K562 (cell line): ENCODE measurements at regions not wholly inside any gene's neighbourhood (a gene's known extent, or its start where the extent isn't known, plus 50 kb on each side); places are given as distances from the start of the nearest gene placed in this dataset.

Experiments used
- ARID1B ChIP-seq: fragments of 450-650 bp; IDR thresholded peaks from 2 replicates; pipeline ENCODE4 v1.6.1; 2016; ENCODE audit warnings: antibody characterized with exemption, mild to moderate bottlenecking, inconsistent platforms
- DNMT1 ChIP-seq: fragments of 450-650 bp; IDR thresholded peaks from 2 replicates; pipeline ENCODE4 v1.6.1; 2016; ENCODE audit warnings: antibody characterized with exemption, mild to moderate bottlenecking
- MAFG ChIP-seq: fragments of 450-650 bp; conservative IDR thresholded peaks from 2 replicates; pipeline ENCODE4 v1.6.1; 2016; ENCODE audit warnings: missing genetic modification characterization, missing compliant biosample characterization
- MECOM ChIP-seq: fragments of 250-450 bp; sonication (Bioruptor Pico); IDR thresholded peaks from 2 replicates; pipeline ENCODE4 v1.8.0; 2022; ENCODE audit warnings: inconsistent platforms
- NCOA1 ChIP-seq: fragments of 450-650 bp; IDR thresholded peaks from 2 replicates; pipeline ENCODE4 v1.6.1; 2016; ENCODE audit warnings: low read depth
- NFRKB ChIP-seq: fragments of 450-650 bp; IDR thresholded peaks from 2 replicates; pipeline ENCODE4 v1.6.1; 2016; ENCODE audit warnings: low read depth
- NFYB ChIP-seq: IDR thresholded peaks from 2 replicates; pipeline ENCODE4 v1.6.1; 2011; ENCODE audit warnings: mild to moderate bottlenecking, moderate library complexity; ENCODE audit not compliant: insufficient read length; ENCODE audit errors: extremely low read depth
- PYGO2 ChIP-seq: fragments of 450-650 bp; IDR thresholded peaks from 2 replicates; pipeline ENCODE4 v1.6.1; 2016; ENCODE audit warnings: mild to moderate bottlenecking, missing genetic modification characterization, moderate library complexity, missing compliant biosample characterization
- RFX5 ChIP-seq: IDR thresholded peaks from 2 replicates; pipeline ENCODE4 v1.6.1; 2011; ENCODE audit warnings: low read depth, mild to moderate bottlenecking, improper control_type of control experiment, low read length
- ZNF134 ChIP-seq: fragments of 250-450 bp; sonication (Bioruptor Pico); conservative IDR thresholded peaks from 2 replicates; pipeline ENCODE4 v1.4.0; 2020
- ZNF140 ChIP-seq: fragments of 250-450 bp; sonication (Bioruptor Pico); IDR thresholded peaks from 2 replicates; pipeline ENCODE4 v1.8.0; 2021; ENCODE audit warnings: moderate library complexity, mild to moderate bottlenecking, inconsistent platforms
- ZNF668 ChIP-seq: fragments of 250-450 bp; sonication (Bioruptor Pico); IDR thresholded peaks from 2 replicates; pipeline ENCODE4 v1.8.0; 2022; ENCODE audit warnings: mild to moderate bottlenecking, inconsistent platforms
- ZNF707 ChIP-seq: fragments of 250-450 bp; sonication (Bioruptor Pico); conservative IDR thresholded peaks from 2 replicates; pipeline ENCODE4 v1.8.0; 2022; ENCODE audit warnings: inconsistent platforms, mild to moderate bottlenecking, moderate library complexity
- TF ChIP-seq, protein P1 (sequence below): sonication (generic); formaldehyde crosslinking; IDR thresholded peaks from 2 replicates; pipeline ENCODE4 v1.8.0; 2023; ENCODE audit warnings: mild to moderate bottlenecking, missing genetic modification reagents
- TF ChIP-seq, protein P2 (sequence below): fragments of 450-650 bp; formaldehyde crosslinking; conservative IDR thresholded peaks from 2 replicates; pipeline ENCODE4 v1.4.0; 2022; ENCODE audit warnings: mild to moderate bottlenecking, missing genetic modification characterization
- TF ChIP-seq, protein P3 (sequence below), 2 experiments: fragments of 450-650 bp; IDR thresholded peaks; 2 replicates each; pipeline ENCODE4 v1.6.1; 2016; ENCODE audit warnings: mild to moderate bottlenecking in 2 of 2, borderline replicate concordance in 1 of 2, low read depth in 1 of 2, moderate library complexity in 1 of 2
- TF ChIP-seq, protein P4 (sequence below): fragments of 250-450 bp; sonication (Bioruptor Pico); IDR thresholded peaks from 2 replicates; pipeline ENCODE4 v1.8.0; 2022; ENCODE audit warnings: moderate library complexity, mild to moderate bottlenecking, inconsistent platforms

DNA sequence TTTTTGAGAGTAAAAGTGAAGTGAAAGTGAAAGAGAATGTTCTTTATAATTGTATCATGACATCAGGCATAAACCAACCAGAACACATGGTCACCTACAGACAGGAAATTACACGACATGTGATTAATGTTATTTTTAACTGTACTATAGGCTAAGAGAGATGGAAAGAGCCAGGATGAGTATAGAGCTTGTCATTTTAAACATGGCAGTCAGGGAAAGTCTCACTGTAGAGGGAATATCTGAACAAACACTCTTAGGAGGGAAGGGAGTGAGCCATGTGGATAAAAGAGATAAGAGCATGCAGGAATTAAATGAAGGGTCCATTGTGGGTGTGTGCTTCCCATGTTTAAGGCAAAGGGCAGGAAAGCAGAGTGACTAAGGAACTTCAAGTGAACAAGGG is 599.1 kb upstream of the FAT3 start (continued):
- TF ChIP-seq, protein P1, sequence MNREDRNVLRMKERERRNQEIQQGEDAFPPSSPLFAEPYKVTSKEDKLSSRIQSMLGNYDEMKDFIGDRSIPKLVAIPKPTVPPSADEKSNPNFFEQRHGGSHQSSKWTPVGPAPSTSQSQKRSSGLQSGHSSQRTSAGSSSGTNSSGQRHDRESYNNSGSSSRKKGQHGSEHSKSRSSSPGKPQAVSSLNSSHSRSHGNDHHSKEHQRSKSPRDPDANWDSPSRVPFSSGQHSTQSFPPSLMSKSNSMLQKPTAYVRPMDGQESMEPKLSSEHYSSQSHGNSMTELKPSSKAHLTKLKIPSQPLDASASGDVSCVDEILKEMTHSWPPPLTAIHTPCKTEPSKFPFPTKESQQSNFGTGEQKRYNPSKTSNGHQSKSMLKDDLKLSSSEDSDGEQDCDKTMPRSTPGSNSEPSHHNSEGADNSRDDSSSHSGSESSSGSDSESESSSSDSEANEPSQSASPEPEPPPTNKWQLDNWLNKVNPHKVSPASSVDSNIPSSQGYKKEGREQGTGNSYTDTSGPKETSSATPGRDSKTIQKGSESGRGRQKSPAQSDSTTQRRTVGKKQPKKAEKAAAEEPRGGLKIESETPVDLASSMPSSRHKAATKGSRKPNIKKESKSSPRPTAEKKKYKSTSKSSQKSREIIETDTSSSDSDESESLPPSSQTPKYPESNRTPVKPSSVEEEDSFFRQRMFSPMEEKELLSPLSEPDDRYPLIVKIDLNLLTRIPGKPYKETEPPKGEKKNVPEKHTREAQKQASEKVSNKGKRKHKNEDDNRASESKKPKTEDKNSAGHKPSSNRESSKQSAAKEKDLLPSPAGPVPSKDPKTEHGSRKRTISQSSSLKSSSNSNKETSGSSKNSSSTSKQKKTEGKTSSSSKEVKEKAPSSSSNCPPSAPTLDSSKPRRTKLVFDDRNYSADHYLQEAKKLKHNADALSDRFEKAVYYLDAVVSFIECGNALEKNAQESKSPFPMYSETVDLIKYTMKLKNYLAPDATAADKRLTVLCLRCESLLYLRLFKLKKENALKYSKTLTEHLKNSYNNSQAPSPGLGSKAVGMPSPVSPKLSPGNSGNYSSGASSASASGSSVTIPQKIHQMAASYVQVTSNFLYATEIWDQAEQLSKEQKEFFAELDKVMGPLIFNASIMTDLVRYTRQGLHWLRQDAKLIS (CRISPR knock-in tag) = no peak
- TF ChIP-seq, protein P2, sequence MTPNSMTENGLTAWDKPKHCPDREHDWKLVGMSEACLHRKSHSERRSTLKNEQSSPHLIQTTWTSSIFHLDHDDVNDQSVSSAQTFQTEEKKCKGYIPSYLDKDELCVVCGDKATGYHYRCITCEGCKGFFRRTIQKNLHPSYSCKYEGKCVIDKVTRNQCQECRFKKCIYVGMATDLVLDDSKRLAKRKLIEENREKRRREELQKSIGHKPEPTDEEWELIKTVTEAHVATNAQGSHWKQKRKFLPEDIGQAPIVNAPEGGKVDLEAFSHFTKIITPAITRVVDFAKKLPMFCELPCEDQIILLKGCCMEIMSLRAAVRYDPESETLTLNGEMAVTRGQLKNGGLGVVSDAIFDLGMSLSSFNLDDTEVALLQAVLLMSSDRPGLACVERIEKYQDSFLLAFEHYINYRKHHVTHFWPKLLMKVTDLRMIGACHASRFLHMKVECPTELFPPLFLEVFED = no peak
- no peak for TF ChIP-seq DNMT1
- no peak for TF ChIP-seq NFYB
- TF ChIP-seq MAFG (tag) = peak; percentile 62; the same call in 1 of the 2 replicates
- TF ChIP-seq ARID1B = peak; percentile 85
- no peak for TF ChIP-seq ZNF140 (CRISPR knock-in tag)
- TF ChIP-seq ZNF668 (CRISPR knock-in tag) = no peak
- no peak for TF ChIP-seq MECOM
- TF ChIP-seq, protein P3, sequence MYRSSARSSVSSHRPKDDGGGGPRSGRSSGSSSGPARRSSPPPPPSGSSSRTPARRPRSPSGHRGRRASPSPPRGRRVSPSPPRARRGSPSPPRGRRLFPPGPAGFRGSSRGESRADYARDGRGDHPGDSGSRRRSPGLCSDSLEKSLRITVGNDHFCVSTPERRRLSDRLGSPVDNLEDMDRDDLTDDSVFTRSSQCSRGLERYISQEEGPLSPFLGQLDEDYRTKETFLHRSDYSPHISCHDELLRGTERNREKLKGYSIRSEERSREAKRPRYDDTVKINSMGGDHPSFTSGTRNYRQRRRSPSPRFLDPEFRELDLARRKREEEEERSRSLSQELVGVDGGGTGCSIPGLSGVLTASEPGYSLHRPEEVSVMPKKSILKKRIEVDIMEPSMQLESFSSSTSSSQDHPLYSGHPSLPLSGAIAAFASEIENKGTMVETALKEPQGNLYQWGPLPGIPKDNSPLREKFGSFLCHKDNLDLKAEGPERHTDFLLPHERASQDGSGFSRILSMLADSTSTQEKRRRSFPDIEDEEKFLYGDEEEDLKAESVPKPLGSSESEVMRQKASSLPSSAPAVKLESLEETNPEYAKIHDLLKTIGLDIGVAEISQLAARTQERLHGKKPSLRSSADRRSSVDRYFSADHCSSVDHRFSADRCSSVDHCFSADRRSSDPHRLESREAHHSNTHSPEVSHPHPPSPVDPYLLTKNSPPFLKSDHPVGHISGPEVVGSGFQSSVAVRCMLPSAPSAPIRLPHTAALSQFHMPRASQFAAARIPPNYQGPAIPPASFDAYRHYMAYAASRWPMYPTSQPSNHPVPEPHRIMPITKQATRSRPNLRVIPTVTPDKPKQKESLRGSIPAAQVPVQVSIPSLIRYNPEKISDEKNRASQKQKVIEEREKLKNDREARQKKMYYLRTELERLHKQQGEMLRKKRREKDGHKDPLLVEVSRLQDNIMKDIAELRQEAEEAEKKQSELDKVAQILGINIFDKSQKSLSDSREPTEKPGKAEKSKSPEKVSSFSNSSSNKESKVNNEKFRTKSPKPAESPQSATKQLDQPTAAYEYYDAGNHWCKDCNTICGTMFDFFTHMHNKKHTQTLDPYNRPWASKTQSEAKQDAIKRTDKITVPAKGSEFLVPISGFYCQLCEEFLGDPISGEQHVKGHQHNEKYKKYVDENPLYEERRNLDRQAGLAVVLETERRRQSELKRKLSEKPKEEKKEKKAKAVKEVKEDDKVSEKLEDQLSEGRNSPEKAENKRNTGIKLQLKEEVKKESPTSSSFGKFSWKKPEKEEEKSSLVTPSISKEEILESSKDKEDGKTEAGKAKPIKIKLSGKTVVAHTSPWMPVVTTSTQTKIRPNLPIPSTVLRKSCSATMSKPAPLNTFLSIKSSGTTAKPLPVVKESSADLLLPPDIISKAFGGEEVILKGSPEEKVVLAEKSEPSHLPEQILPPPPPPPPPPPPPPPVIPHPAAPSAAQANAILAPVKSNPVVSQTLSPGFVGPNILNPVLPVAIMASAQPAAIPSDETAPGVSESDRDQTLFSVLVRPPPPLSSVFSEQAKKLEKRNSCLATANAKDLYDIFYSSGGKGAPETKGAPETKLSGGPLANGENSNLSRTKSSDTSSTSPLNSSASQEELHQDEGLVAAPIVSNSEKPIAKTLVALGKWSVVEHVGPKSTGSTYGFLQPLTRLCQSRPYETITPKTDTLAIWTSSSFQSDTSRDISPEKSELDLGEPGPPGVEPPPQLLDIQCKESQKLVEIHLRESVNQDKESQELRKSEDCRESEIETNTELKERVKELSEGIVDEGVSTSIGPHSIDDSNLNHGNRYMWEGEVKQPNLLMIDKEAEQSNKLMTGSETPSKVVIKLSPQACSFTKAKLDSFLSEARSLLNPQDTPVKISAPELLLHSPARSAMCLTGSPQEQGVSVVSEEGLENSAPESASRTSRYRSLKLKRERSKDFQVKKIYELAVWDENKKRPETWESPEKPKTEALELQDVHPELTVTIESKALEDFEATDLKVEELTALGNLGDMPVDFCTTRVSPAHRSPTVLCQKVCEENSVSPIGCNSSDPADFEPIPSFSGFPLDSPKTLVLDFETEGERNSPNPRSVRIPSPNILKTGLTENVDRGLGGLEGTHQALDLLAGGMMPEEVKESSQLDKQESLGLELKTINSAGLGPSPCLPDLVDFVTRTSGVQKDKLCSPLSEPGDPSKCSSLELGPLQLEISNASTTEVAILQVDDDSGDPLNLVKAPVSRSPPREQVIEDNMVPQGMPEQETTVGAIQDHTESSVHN (IDR thresholded peaks at IDR 0.05; ENCODE audit: borderline replicate concordance in 1 of 2, low read depth in 1 of 2) = peak in 1 of 2 experiments; percentile 54; a peak in 1 of 4 replicates
- no peak for TF ChIP-seq NFRKB
- no peak for TF ChIP-seq NCOA1
- TF ChIP-seq, protein P4, sequence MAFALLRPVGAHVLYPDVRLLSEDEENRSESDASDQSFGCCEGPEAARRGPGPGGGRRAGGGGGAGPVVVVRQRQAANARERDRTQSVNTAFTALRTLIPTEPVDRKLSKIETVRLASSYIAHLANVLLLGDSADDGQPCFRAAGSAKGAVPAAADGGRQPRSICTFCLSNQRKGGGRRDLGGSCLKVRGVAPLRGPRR = no peak
- no peak for TF ChIP-seq PYGO2 (tag)
- no peak for TF ChIP-seq ZNF134 (CRISPR knock-in tag)
- TF ChIP-seq ZNF707 (CRISPR knock-in tag) = no peak
- TF ChIP-seq RFX5 = no peak
